Mesenchymal stem cell (in vitro differentiated cells and primary cell): ENCODE measurements at regions not wholly inside any gene's neighbourhood (a gene's known extent, or its start where the extent isn't known, plus 50 kb on each side); places are given as distances from the start of the nearest gene placed in this dataset.
"Not testable (repeated sequence)": the region's sequence is repeated elsewhere in the genome, so short reads cannot be mapped to it uniquely, and the experiment has no call there.

Experiments
- DNase-seq: peaks from one replicate; pipeline ENCODE4 v3.0.0-alpha.2; 2013
- H2AFZ ChIP-seq: one replicate; pipeline ENCODE4 v1.6.1; 2013; ENCODE audit warnings: low read depth, mild to moderate bottlenecking, control low read depth, inconsistent platforms, low read length, moderate library complexity
- H2AK5ac ChIP-seq: 2 replicates; pipeline ENCODE4 v1.6.1; 2013; ENCODE audit warnings: low read length, moderate library complexity, mild to moderate bottlenecking, inconsistent platforms; ENCODE audit not compliant: severe bottlenecking
- H2BK120ac ChIP-seq: one replicate; pipeline ENCODE4 v1.6.1; 2013; ENCODE audit warnings: low read depth, mild to moderate bottlenecking, inconsistent platforms, low read length, moderate library complexity
- H2BK12ac ChIP-seq, 2 experiments: one replicate each; pipeline ENCODE4 v1.6.1; 2013; ENCODE audit warnings: inconsistent platforms in 2 of 2, low read length in 2 of 2, mild to moderate bottlenecking in 2 of 2, moderate library complexity in 2 of 2, control low read depth in 1 of 2
- H2BK15ac ChIP-seq: one replicate; pipeline ENCODE4 v1.6.1; 2013; ENCODE audit warnings: mild to moderate bottlenecking, low read depth, inconsistent platforms; ENCODE audit not compliant: poor library complexity, severe bottlenecking
- H2BK5ac ChIP-seq: 2 replicates; pipeline ENCODE4 v1.6.1; 2013; ENCODE audit warnings: low read depth, mild to moderate bottlenecking, low read length, control low read depth, inconsistent platforms; ENCODE audit not compliant: poor library complexity, severe bottlenecking
- H3K14ac ChIP-seq, 2 experiments: one replicate each; pipeline ENCODE4 v1.6.1; 2013; ENCODE audit warnings: inconsistent platforms in 2 of 2, low read length in 2 of 2, control low read depth in 1 of 2, mild to moderate bottlenecking in 1 of 2, moderate library complexity in 1 of 2
- H3K18ac ChIP-seq, 2 experiments: one replicate each; pipeline ENCODE4 v1.6.1; 2013; ENCODE audit warnings: inconsistent platforms in 2 of 2, low read length in 2 of 2, control low read depth in 1 of 2, low read depth in 1 of 2, mild to moderate bottlenecking in 1 of 2
- H3K23ac ChIP-seq, 2 experiments: one replicate each; pipeline ENCODE4 v1.6.1; 2013; ENCODE audit warnings: inconsistent platforms in 2 of 2, low read length in 2 of 2, mild to moderate bottlenecking in 2 of 2, moderate library complexity in 2 of 2, control low read depth in 1 of 2
- H3K27ac ChIP-seq: 2 replicates; pipeline ENCODE4 v1.5.1; 2013; ENCODE audit warnings: mild to moderate bottlenecking, moderate library complexity, low read length, control low read depth, inconsistent platforms; ENCODE audit not compliant: poor library complexity, severe bottlenecking
- H3K27me3 ChIP-seq, 2 experiments: 2 replicates each; pipeline versions ENCODE4 v1.6.1 to v1.7.0; 2013; ENCODE audit warnings: low read length in 2 of 2, mild to moderate bottlenecking in 2 of 2, moderate library complexity in 2 of 2, control low read depth in 1 of 2, inconsistent platforms in 1 of 2; ENCODE audit not compliant: control insufficient read depth in 1 of 2, insufficient read depth in 1 of 2
- H3K36me3 ChIP-seq, 2 experiments: 2 replicates each; pipeline versions ENCODE4 v1.6.1 to v1.7.0; 2013; ENCODE audit warnings: low read length in 2 of 2, control low read depth in 1 of 2, inconsistent platforms in 1 of 2, low read depth in 1 of 2, mild to moderate bottlenecking in 1 of 2; ENCODE audit not compliant: insufficient read depth in 2 of 2, control insufficient read depth in 1 of 2
- H3K4ac ChIP-seq, 2 experiments: one replicate each; pipeline ENCODE4 v1.6.1; 2013; ENCODE audit warnings: inconsistent platforms in 2 of 2, low read length in 2 of 2, mild to moderate bottlenecking in 2 of 2, moderate library complexity in 2 of 2, control low read depth in 1 of 2, low read depth in 1 of 2
- H3K4me1 ChIP-seq: 2 replicates; pipeline ENCODE4 v1.6.1; 2013; ENCODE audit warnings: low read depth, low read length, control low read depth; ENCODE audit not compliant: control insufficient read depth, insufficient read depth
- H3K4me2 ChIP-seq: 2 replicates; pipeline ENCODE4 v1.6.1; 2013; ENCODE audit warnings: low read length, mild to moderate bottlenecking, inconsistent platforms; ENCODE audit not compliant: poor library complexity, severe bottlenecking
- H3K4me3 ChIP-seq, 2 experiments: 2 replicates each; pipeline versions ENCODE4 v1.5.1 to v1.7.0; 2013; ENCODE audit warnings: low read length in 2 of 2, mild to moderate bottlenecking in 2 of 2, control low read depth in 1 of 2, low read depth in 1 of 2; ENCODE audit not compliant: insufficient read depth in 1 of 2
- H3K79me1 ChIP-seq: replicated peaks from 2 replicates; pipeline ENCODE4 v1.6.1; 2013; ENCODE audit warnings: mild to moderate bottlenecking, control low read depth, low read length, inconsistent platforms; ENCODE audit not compliant: poor library complexity, severe bottlenecking
- H3K9ac ChIP-seq: 2 replicates; pipeline ENCODE4 v1.7.0; 2013; ENCODE audit warnings: mild to moderate bottlenecking, low read length, moderate library complexity
- H3K9me3 ChIP-seq: 2 replicates; pipeline ENCODE4 v1.7.0; 2013; ENCODE audit warnings: mild to moderate bottlenecking, low read length; ENCODE audit not compliant: control insufficient read depth
- H4K8ac ChIP-seq: one replicate; pipeline ENCODE4 v1.6.1; 2013; ENCODE audit warnings: inconsistent platforms, mild to moderate bottlenecking, low read length, moderate library complexity
- H4K91ac ChIP-seq: one replicate; pipeline ENCODE4 v1.6.1; 2013; ENCODE audit warnings: mild to moderate bottlenecking, low read length, inconsistent platforms
- WGBS: methylation state at CpG from one replicate; pipeline ENCODE4 v1.1.7; 2013; ENCODE audit warnings: mixed read lengths; 5-methylcytosine and 5-hydroxymethylcytosine counted together

GRCh38 chr5:82636591-82636990, 358.4 kb upstream of the RPS23 start:
- Histone ChIP-seq H3K36me3 (no peaks in the 10 kb centered on the region), H3K18ac (no peak overlapping the region), H3K9me3 (no peaks in the 10 kb centered on the region), H3K4me3 (no peak overlapping the region), H4K91ac (no peak overlapping the region), H3K4me2 (no peak overlapping the region), H2AFZ (no peak overlapping the region), H3K27me3 (no peaks in the 10 kb centered on the region), H2AK5ac (peak overlapping the region; percentile 80), H3K14ac (no peak overlapping the region), H2BK120ac (no peak overlapping the region), H3K4ac (no peak overlapping the region), H3K4me1 (no peaks in the 10 kb centered on the region), H2BK12ac (no peak overlapping the region), H3K9ac (no peak overlapping the region), H2BK15ac (no peak overlapping the region), H2BK5ac (no peak overlapping the region), H3K23ac (no peak overlapping the region), H4K8ac (no peak overlapping the region), H3K79me1 (no peaks in the 10 kb centered on the region), H3K27ac (no peak overlapping the region)
- 75% methylated on average over 1 of the region's 1 CpG for WGBS
- DNase-seq: no peak

GRCh38 chr5:82635561-82636288, 357.6 kb upstream of the RPS23 start:
- Histone ChIP-seq H2BK120ac (no peak overlapping the region), H3K18ac (no peak overlapping the region), H3K14ac (no peak overlapping the region), H4K91ac (no peak overlapping the region), H3K23ac (no peak overlapping the region), H3K4me2 (no peak overlapping the region), H3K9me3 (no peaks in the 10 kb centered on the region), H3K36me3 (no peaks in the 10 kb centered on the region), H2BK12ac (no peak overlapping the region), H3K9ac (no peak overlapping the region), H2BK15ac (no peak overlapping the region), H2AFZ (no peak overlapping the region), H2BK5ac (no peak overlapping the region), H3K4me1 (no peaks in the 10 kb centered on the region), H4K8ac (no peak overlapping the region), H3K4ac (no peak overlapping the region), H3K79me1 (no peaks in the 10 kb centered on the region), H3K27ac (peak overlapping the region; percentile 75), H3K27me3 (no peaks in the 10 kb centered on the region), H3K4me3 (no peak overlapping the region), H2AK5ac (no peak overlapping the region)
- DNase-seq: no peak
- 76% methylated on average over 3 of the region's 4 CpGs for WGBS

GRCh38 chr5:82628364-82628910, 350.3 kb upstream of the RPS23 start:
- Histone ChIP-seq H3K27me3 (no peaks in the 10 kb centered on the region), H2BK15ac (no peak overlapping the region), H3K23ac (no peak overlapping the region), H2BK120ac (no peak overlapping the region), H4K8ac (no peak overlapping the region), H3K27ac (no peak overlapping the region), H4K91ac (no peak overlapping the region), H3K4me1 (no peaks in the 10 kb centered on the region), H3K36me3 (no peaks in the 10 kb centered on the region), H2BK12ac (no peak overlapping the region), H3K9ac (no peak overlapping the region), H3K79me1 (no peaks in the 10 kb centered on the region), H3K4me3 (no peak overlapping the region), H3K4ac (no peak overlapping the region), H3K4me2 (no peak overlapping the region), H2BK5ac (no peak overlapping the region), H2AFZ (no peak overlapping the region), H3K14ac (no peak overlapping the region), H3K9me3 (no peaks in the 10 kb centered on the region), H3K18ac (no peak overlapping the region), H2AK5ac (no peak overlapping the region)
- DNase-seq: no peak
- WGBS: 76% methylated on average over 1 of the region's 1 CpG

GRCh38 chr5:82626905-82627591, 348.9 kb upstream of the RPS23 start:
- H4K91ac ChIP-seq: not testable (repeated sequence)

More at GRCh38 chr5:82626905-82627591, 348.9 kb upstream of the RPS23 start:
- not testable (repeated sequence) for H3K27ac ChIP-seq, H3K14ac ChIP-seq, H2BK120ac ChIP-seq, H2AFZ ChIP-seq, H3K27me3 ChIP-seq, H2BK5ac ChIP-seq, H3K4me1 ChIP-seq, DNase-seq, H3K9ac ChIP-seq, H2BK12ac ChIP-seq, H2BK15ac ChIP-seq, H3K4ac ChIP-seq, H3K79me1 ChIP-seq, H3K9me3 ChIP-seq, H3K4me3 ChIP-seq, H3K4me2 ChIP-seq, H4K8ac ChIP-seq, H3K36me3 ChIP-seq, H3K18ac ChIP-seq, H3K23ac ChIP-seq
- WGBS: 97% methylated on average over 3 of the region's 4 CpGs
- H2AK5ac ChIP-seq: peak overlapping the region; percentile 88
